ENCODE measurements at regions not wholly inside any gene's neighbourhood (a gene's known extent, or its start where the extent isn't known, plus 50 kb on each side); places are given as distances from the start of the nearest gene placed in this dataset.

DNA sequence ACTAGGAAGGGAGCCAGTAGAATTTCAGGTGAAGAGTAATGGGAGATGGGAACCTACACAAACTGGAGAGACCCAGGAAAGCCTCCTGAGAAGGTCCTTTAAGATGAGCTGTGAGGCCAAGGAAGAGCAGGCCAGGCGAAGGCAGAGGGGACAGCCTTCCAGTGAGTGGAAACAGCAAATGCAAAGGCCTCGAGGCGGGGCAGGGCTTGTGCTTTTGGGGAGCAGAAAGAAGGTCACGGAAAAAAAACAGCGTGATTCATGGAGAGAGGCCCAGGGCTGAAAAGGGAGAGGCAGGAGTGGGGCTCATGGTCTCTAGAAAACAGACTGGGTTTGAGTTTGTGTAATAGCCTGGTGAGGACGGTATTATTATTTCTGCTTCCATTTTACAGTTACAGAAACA lies 386.5 kb upstream of the ASIC2 start:
- under 1% methylated on average over 6 of the region's 6 CpGs for WGBS (ENCODE audit: low lambda C conversion rate)
- DNase-seq (ENCODE audit: low spot score) = no peak
- Histone ChIP-seq H3K4me1 (ENCODE audit: insufficient read depth, low read length) (no peaks in the 10 kb centered on the region), H3K79me2 (ENCODE audit: insufficient read depth, low read length) (no peaks in the 10 kb centered on the region), H3K9me3 (ENCODE audit: low read length) (no peaks in the 10 kb centered on the region), H3K9ac (ENCODE audit: insufficient read depth, low read depth, low read length) (no peak overlapping the region), H3K27ac (ENCODE audit: extremely low read length, insufficient read depth, low read length) (no peak overlapping the region), H2AFZ (ENCODE audit: low read length) (no peak overlapping the region), H3K36me3 (replicated peaks in 1 of 2; ENCODE audit: control insufficient read depth in 1 of 2, insufficient read depth in 2 of 2, low read length in 2 of 2) (no peaks in the 10 kb centered on the region), H4K20me1 (ENCODE audit: insufficient read depth, low read length) (no peaks in the 10 kb centered on the region), H3K27me3 (ENCODE audit: control insufficient read depth in 1 of 2, insufficient read depth in 2 of 2, low read length in 2 of 2) (no peaks in the 10 kb centered on the region), H3K4me3 (replicated peaks in 1 of 3; ENCODE audit: insufficient read depth in 1 of 3, low read depth in 2 of 3, low read length in 3 of 3) (no peak overlapping the region), H3K4me2 (ENCODE audit: low read depth, low read length) (no peak overlapping the region)
- intact Hi-C loops (cut with micrococcal nuclease; ENCODE audit: unreplicated experiment) = no loop called here
- ATAC-seq = no peak
- CTCF ChIA-PET (ENCODE audit: low intra/inter-chr PET ratio, low total read pairs) = no interaction called here
- TF ChIP-seq SKIL (CRISPR knock-in tag; IDR thresholded peaks at IDR 0.05; ENCODE audit: borderline replicate concordance) (no peak), ZNF660 (CRISPR knock-in tag; IDR thresholded peaks at IDR 0.05; ENCODE audit: borderline replicate concordance, low read depth) (no peak)
- TF ChIP-seq, protein P1, sequence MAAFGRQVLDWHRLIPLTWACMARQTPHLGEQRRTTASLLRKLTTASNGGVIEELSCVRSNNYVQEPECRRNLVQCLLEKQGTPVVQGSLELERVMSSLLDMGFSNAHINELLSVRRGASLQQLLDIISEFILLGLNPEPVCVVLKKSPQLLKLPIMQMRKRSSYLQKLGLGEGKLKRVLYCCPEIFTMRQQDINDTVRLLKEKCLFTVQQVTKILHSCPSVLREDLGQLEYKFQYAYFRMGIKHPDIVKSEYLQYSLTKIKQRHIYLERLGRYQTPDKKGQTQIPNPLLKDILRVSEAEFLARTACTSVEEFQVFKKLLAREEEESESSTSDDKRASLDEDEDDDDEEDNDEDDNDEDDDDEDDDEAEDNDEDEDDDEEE (CRISPR knock-in tag; IDR thresholded peaks at IDR 0.05) = no peak
- POLR2A ChIA-PET = no interaction called here
- in situ Hi-C loops (cut with HindIII; ENCODE audit: extremely low pct_ligation_motif_present, low pct_unique_long_range_greater_than_20kb) = no loop called here
- FAIRE-seq = no peak
- BruUV-seq (replicated peaks) = no TSS peak

DNA sequence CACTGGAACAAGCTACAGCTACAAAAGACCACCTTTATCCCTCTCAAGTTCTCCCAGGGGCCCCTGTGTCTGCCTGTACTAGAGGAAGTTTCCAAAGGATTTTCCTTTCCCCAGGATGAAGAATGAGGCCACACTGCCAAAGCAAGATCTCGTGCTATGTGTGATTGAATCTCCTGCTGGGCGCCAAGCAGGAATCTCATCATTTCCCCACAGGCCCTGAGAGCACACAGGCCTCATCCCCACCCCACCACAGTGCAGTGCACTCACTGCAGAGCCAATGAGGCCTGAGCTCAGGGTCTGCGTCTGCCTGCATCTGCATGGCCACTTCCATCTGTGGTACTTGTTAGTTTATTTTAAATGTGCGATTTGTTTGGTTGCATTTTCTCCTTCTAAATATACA lies 387.4 kb upstream of the ASIC2 start:
- H3K36me3 ChIP-seq (replicated peaks in 1 of 2; ENCODE audit: control insufficient read depth in 1 of 2, insufficient read depth in 2 of 2, low read length in 2 of 2) = no peaks in the 10 kb centered on the region
- in situ Hi-C loops (cut with HindIII; ENCODE audit: extremely low pct_ligation_motif_present, low pct_unique_long_range_greater_than_20kb) (no loop called here), intact Hi-C loops (cut with micrococcal nuclease; ENCODE audit: unreplicated experiment) (no loop called here)
- H3K9me3 ChIP-seq (ENCODE audit: low read length) = no peaks in the 10 kb centered on the region
- ChIA-PET POLR2A (no interaction called here), CTCF (ENCODE audit: low intra/inter-chr PET ratio, low total read pairs) (no interaction called here)
- H3K27me3 ChIP-seq (ENCODE audit: control insufficient read depth in 1 of 2, insufficient read depth in 2 of 2, low read length in 2 of 2) = no peaks in the 10 kb centered on the region
- no peak overlapping the region for H3K27ac ChIP-seq (ENCODE audit: extremely low read length, insufficient read depth, low read length)
- no peak overlapping the region for H3K4me3 ChIP-seq (replicated peaks in 1 of 3; ENCODE audit: insufficient read depth in 1 of 3, low read depth in 2 of 3, low read length in 3 of 3)
- H2AFZ ChIP-seq (ENCODE audit: low read length) = no peak overlapping the region
- H3K4me1 ChIP-seq (ENCODE audit: insufficient read depth, low read length) = no peaks in the 10 kb centered on the region
- no peaks in the 10 kb centered on the region for H3K79me2 ChIP-seq (ENCODE audit: insufficient read depth, low read length)
- no TSS peak for BruUV-seq (replicated peaks)
- ATAC-seq = no peak
- DNase-seq (ENCODE audit: low spot score) = no peak
- no peaks in the 10 kb centered on the region for H4K20me1 ChIP-seq (ENCODE audit: insufficient read depth, low read length)
- TF ChIP-seq MIER3 (CRISPR knock-in tag; IDR thresholded peaks at IDR 0.05; ENCODE audit: borderline replicate concordance) = no peak
- TF ChIP-seq ZNF7 (CRISPR knock-in tag; IDR thresholded peaks at IDR 0.05) = no peak
- TF ChIP-seq REXO4 (CRISPR knock-in tag; IDR thresholded peaks at IDR 0.05; ENCODE audit: borderline replicate concordance) = no peak
- TF ChIP-seq EHMT2 (IDR thresholded peaks at IDR 0.05; ENCODE audit: borderline replicate concordance, low read depth, low read length) = no peak
- no peak for TF ChIP-seq ZBTB7A (CRISPR knock-in tag; IDR thresholded peaks at IDR 0.05)
- TF ChIP-seq ATF7-NPFF (CRISPR knock-in tag; IDR thresholded peaks at IDR 0.05; ENCODE audit: low read depth) = no peak
- TF ChIP-seq ZFX (CRISPR knock-in tag; IDR thresholded peaks at IDR 0.05; ENCODE audit: low read depth) = no peak
- no peak for TF ChIP-seq ZNF557 (CRISPR knock-in tag; IDR thresholded peaks at IDR 0.05)
- no peak overlapping the region for H3K9ac ChIP-seq (ENCODE audit: insufficient read depth, low read depth, low read length)
- 5% methylated on average over 2 of the region's 4 CpGs for WGBS (ENCODE audit: low lambda C conversion rate)
- H3K4me2 ChIP-seq (ENCODE audit: low read depth, low read length) = no peak overlapping the region
- no peak for FAIRE-seq

Data from HepG2 (cell line).